Neutrophil (primary cell): ENCODE measurements at regions not wholly inside any gene's neighbourhood (a gene's known extent, or its start where the extent isn't known, plus 50 kb on each side); places are given as distances from the start of the nearest gene placed in this dataset.

Experiments
- H3K27ac ChIP-seq: fragments of 200-600 bp; sonication (generic); 2 replicates; pipeline ENCODE4 v1.5.1; 2016; ENCODE audit warnings: mild to moderate bottlenecking, moderate library complexity
- H3K27me3 ChIP-seq: fragments of 200-600 bp; sonication (generic); 2 replicates; pipeline ENCODE4 v1.6.0; 2016; ENCODE audit warnings: mild to moderate bottlenecking
- H3K36me3 ChIP-seq: fragments of 200-600 bp; sonication (generic); 2 replicates; pipeline ENCODE4 v1.5.1; 2017
- H3K4me1 ChIP-seq, 2 experiments: fragments of 200-600 bp in 1 of 2; sonication (generic) in 1 of 2; 1 replicate in 1 of 2; 2 replicates in 1 of 2; pipeline versions ENCODE4 v1.5.1 to v1.6.1; 2013 to 2016; ENCODE audit warnings: low read depth in 1 of 2, low read length in 1 of 2, mild to moderate bottlenecking in 1 of 2, moderate library complexity in 1 of 2; ENCODE audit not compliant: control insufficient read depth in 1 of 2, insufficient read depth in 1 of 2
- H3K4me3 ChIP-seq, 2 experiments: fragments of 200-600 bp in 1 of 2; sonication (generic) in 1 of 2; 1 replicate in 1 of 2; 2 replicates in 1 of 2; pipeline ENCODE4 v1.5.1; 2013 to 2016; ENCODE audit warnings: low read depth in 1 of 2, low read length in 1 of 2, mild to moderate bottlenecking in 1 of 2, moderate library complexity in 1 of 2
- H3K9me3 ChIP-seq: fragments of 200-600 bp; sonication (generic); 2 replicates; pipeline ENCODE4 v1.5.1; 2016
- CTCF ChIP-seq: fragments of 200-600 bp; sonication (generic); IDR thresholded peaks from 2 replicates; pipeline ENCODE4 v1.5.1; 2016; ENCODE audit warnings: antibody characterized with exemption

DNA sequence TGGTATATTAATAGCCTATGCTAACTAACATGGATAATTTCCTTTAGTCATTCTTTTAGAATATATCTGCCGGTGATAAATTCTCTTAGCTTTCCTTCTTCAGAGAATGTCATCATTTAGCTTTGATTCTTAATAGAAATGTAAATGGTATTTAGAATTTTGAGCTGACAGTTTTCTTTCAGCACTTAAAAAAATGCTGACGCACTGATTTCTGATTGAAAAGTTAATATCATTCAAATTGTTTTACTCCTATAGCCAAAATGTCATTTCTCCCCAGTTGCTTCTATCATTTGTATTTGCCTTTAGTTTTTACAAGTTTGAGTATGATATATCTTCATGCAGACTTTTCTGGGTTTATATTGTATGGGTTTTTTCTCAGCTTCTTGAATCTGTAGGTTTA lies 668.0 kb downstream of the LTN1 start:
- TF ChIP-seq CTCF, result no peak
- no peaks in the 10 kb centered on the region for H3K36me3 ChIP-seq
- H3K27me3 ChIP-seq, result no peaks in the 10 kb centered on the region
- no peak overlapping the region for H3K27ac ChIP-seq
- no peak overlapping the region for H3K4me3 ChIP-seq
- no peaks in the 10 kb centered on the region for H3K4me1 ChIP-seq
- H3K9me3 ChIP-seq, result no peaks in the 10 kb centered on the region

GRCh38 chr21:28317177-28317950 lies 675.3 kb downstream of the LTN1 start:
- H3K9me3 ChIP-seq, result no peaks in the 10 kb centered on the region
- H3K4me1 ChIP-seq, result no peaks in the 10 kb centered on the region
- H3K4me3 ChIP-seq, result no peak overlapping the region
- H3K36me3 ChIP-seq, result no peaks in the 10 kb centered on the region
- no peak for TF ChIP-seq CTCF
- H3K27ac ChIP-seq, result no peak overlapping the region
- no peaks in the 10 kb centered on the region for H3K27me3 ChIP-seq

GRCh38 chr21:28311411-28312190 lies 681.1 kb downstream of the LTN1 start:
- Histone ChIP-seq H3K27me3 (no peaks in the 10 kb centered on the region), H3K36me3 (no peaks in the 10 kb centered on the region), H3K4me1 (no peaks in the 10 kb centered on the region), H3K27ac (no peak overlapping the region), H3K9me3 (no peaks in the 10 kb centered on the region), H3K4me3 (no peak overlapping the region)
- no peak for TF ChIP-seq CTCF

- no peak for TF ChIP-seq CTCF
- H3K9me3 ChIP-seq, result no peaks in the 10 kb centered on the region
- no peaks in the 10 kb centered on the region for H3K36me3 ChIP-seq
- no peak overlapping the region for H3K4me3 ChIP-seq
- no peaks in the 10 kb centered on the region for H3K27me3 ChIP-seq
- H3K27ac ChIP-seq, result no peak overlapping the region
- H3K4me1 ChIP-seq, result no peaks in the 10 kb centered on the region
Measured at GRCh38 chr21:28310711-28311110, 682.0 kb downstream of the LTN1 start.

DNA sequence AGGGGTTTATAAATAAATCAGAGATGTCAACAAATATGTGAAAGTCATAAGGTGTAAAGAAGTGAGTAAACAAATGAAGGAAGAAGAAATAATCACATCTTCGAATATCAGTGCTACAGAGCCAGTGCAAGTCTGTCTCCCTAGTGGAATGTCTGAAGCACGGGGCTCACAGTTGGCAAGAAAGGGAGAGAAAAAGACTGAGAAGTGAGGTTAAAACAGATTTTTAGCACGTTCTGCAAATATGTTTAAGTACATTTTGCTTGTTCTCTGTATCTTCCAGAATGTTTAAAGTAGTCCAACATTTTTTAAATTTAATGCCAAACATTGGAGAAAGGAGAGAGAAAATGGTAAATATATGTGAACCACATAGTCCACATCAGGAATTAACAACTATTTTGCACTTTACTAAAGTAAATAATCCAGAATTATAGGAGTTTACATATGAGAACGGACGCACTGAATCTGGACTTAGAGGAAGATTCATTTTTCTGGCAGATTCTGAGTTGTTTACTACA lies 682.4 kb downstream of the LTN1 start:
- TF ChIP-seq CTCF, result no peak
- Histone ChIP-seq H3K27ac (no peak overlapping the region), H3K27me3 (no peaks in the 10 kb centered on the region), H3K4me1 (no peaks in the 10 kb centered on the region), H3K36me3 (no peaks in the 10 kb centered on the region), H3K4me3 (no peak overlapping the region), H3K9me3 (no peaks in the 10 kb centered on the region)
